ENCODE measurements at regions not wholly inside any gene's neighbourhood (a gene's known extent, or its start where the extent isn't known, plus 50 kb on each side); places are given as distances from the start of the nearest gene placed in this dataset.

DNA sequence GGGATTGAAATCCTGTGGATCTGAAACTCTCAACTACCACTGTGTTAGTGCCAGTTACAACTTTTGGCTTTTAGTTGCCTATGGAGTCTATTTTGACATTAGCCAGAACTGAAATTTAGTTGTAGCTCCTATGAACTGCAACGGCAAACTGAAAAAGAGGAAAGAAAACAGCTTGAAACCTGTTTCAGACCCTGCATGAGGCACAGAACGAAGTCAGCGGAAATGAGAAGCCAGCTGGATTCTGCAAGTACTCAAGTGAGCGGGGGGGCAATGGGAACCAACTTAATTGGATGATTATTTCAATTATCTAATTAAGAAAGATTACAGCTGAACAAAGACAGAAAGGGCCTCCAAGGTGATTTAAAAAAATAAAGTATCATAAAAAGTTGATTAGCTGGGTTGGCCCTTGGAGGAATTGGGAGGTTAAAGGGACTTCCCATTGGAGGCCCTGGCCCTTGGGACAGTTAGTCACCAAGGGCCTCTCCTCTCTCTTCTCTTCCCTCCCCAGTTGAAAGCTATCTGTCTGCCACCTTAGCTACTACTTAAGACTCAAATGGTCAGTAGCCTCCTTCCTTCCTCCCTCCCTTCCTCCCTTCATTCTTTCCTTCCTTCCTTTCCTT lies 352.1 kb downstream of the SHQ1 start:
- H3K4me3 ChIP-seq: no peak overlapping the region
- no peak for DNase-seq (ENCODE audit: extremely low spot score in 2 of 2)
- no peaks in the 10 kb centered on the region for H3K27me3 ChIP-seq
- intact Hi-C loops (cut with DNase I): no loop called here
- H3K36me3 ChIP-seq: no peaks in the 10 kb centered on the region
- no peaks in the 10 kb centered on the region for H3K9me3 ChIP-seq
- peaks cover 15% of the 10 kb centered on the region for H3K4me1 ChIP-seq
- no peak for TF ChIP-seq CTCF (IDR thresholded peaks at IDR 0.05)
- TF ChIP-seq POLR2A (IDR thresholded peaks at IDR 0.05): no peak
- no peak for TF ChIP-seq POLR2AphosphoS5 (IDR thresholded peaks at IDR 0.05; ENCODE audit: insufficient read depth in 1 of 2, low read depth in 1 of 2)
- H3K27ac ChIP-seq: no peak overlapping the region

DNA sequence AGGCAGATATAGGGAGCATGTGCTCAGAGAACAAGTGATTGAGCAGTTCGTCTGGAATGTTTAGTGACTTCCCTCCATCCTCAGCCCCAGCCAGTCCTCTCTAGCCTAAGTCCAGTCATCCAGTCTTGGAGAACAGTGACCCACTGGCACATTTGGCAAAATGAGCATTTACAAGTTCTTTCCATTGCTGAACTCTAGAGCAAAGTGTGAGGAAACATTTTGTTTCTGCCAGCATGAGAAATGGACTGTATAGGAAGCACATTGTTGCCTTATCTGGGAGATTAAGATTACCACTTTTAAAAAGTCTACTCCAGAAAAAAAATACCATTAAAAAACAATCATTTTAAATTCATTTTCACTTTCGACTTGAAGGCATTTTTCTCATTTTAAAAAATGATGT lies 353.6 kb downstream of the SHQ1 start:
- no peaks in the 10 kb centered on the region for H3K36me3 ChIP-seq
- no peak overlapping the region for H3K4me3 ChIP-seq
- intact Hi-C loops (cut with DNase I): no loop called here
- H3K27ac ChIP-seq: no peak overlapping the region
- TF ChIP-seq CTCF (IDR thresholded peaks at IDR 0.05) (no peak), POLR2A (IDR thresholded peaks at IDR 0.05) (no peak), POLR2AphosphoS5 (IDR thresholded peaks at IDR 0.05; ENCODE audit: insufficient read depth in 1 of 2, low read depth in 1 of 2) (no peak)
- no peaks in the 10 kb centered on the region for H3K9me3 ChIP-seq
- H3K4me1 ChIP-seq: peaks cover 15% of the 10 kb centered on the region
- DNase-seq (ENCODE audit: extremely low spot score in 2 of 2): no peak
- no peaks in the 10 kb centered on the region for H3K27me3 ChIP-seq

GRCh38 chr3:72494130-72494529 lies 354.1 kb downstream of the SHQ1 start:
- Histone ChIP-seq H3K4me1 (peaks cover 15% of the 10 kb centered on the region), H3K27ac (no peak overlapping the region), H3K36me3 (no peaks in the 10 kb centered on the region), H3K9me3 (no peaks in the 10 kb centered on the region), H3K27me3 (no peaks in the 10 kb centered on the region), H3K4me3 (no peak overlapping the region)
- no peak for TF ChIP-seq POLR2A (IDR thresholded peaks at IDR 0.05)
- no peak for TF ChIP-seq CTCF (IDR thresholded peaks at IDR 0.05)
- TF ChIP-seq POLR2AphosphoS5 (IDR thresholded peaks at IDR 0.05; ENCODE audit: insufficient read depth in 1 of 2, low read depth in 1 of 2): no peak
- intact Hi-C loops (cut with DNase I): no loop called here
- DNase-seq (ENCODE audit: extremely low spot score in 2 of 2): no peak

GRCh38 chr3:72492240-72492639 lies 356.0 kb downstream of the SHQ1 start:
- H3K27ac ChIP-seq: peak overlapping the region; percentile 33
- no peaks in the 10 kb centered on the region for H3K9me3 ChIP-seq
- DNase-seq (ENCODE audit: extremely low spot score in 2 of 2): no peak
- intact Hi-C loops (cut with DNase I): no loop called here
- H3K4me3 ChIP-seq: no peak overlapping the region
- H3K4me1 ChIP-seq: peaks cover 23% of the 10 kb centered on the region
- H3K27me3 ChIP-seq: no peaks in the 10 kb centered on the region
- no peaks in the 10 kb centered on the region for H3K36me3 ChIP-seq
- TF ChIP-seq CTCF (IDR thresholded peaks at IDR 0.05) (no peak), POLR2A (IDR thresholded peaks at IDR 0.05) (no peak), POLR2AphosphoS5 (IDR thresholded peaks at IDR 0.05; ENCODE audit: insufficient read depth in 1 of 2, low read depth in 1 of 2) (peak; percentile 12 to 50)

DNA sequence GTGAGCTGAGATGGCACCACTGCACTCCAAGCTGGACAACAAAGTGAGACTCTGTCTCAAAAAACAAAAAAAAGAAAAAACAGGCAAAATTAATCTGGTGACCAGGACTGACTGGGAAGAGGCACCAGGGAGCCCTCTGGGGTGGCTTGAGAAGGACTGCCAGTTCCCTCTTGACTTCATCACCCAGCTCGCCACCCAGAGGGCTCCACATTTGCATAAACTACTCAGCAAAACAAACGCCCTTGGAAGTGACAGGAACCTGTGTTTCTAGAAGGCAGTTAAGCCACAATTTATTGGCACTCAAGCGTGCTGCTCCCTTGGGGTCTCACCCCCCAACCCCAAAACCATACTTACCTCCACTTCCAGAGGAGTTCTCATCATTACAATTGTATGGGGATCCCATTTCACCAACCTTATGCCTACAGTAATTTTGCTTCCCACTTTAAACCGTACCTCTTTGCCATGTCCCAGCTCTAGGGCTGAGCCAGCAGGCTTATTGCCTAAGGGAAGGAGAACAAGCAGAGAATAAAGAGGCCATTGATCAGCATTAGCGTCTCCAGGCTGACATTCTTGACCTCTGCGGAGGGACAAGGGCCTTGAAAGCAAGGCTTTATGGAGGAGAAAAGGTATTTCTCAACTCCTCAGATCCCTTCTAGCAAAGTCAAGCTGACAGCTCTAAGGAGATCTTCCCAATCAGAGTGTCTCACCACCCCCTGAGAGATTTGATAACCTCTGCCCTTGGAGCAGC lies 357.4 kb downstream of the SHQ1 start:
- DNase-seq (ENCODE audit: extremely low spot score in 2 of 2): no peak
- Histone ChIP-seq H3K27ac (no peak overlapping the region), H3K4me3 (no peak overlapping the region), H3K27me3 (no peaks in the 10 kb centered on the region), H3K4me1 (peaks cover 31% of the 10 kb centered on the region), H3K9me3 (no peaks in the 10 kb centered on the region), H3K36me3 (no peaks in the 10 kb centered on the region)
- no peak for TF ChIP-seq POLR2AphosphoS5 (IDR thresholded peaks at IDR 0.05; ENCODE audit: insufficient read depth in 1 of 2, low read depth in 1 of 2)
- TF ChIP-seq POLR2A (IDR thresholded peaks at IDR 0.05): no peak
- no peak for TF ChIP-seq CTCF (IDR thresholded peaks at IDR 0.05)
- intact Hi-C loops (cut with DNase I): no loop called here

All from vagina (tissue), 2 donors.